GM23338 (cell line): ENCODE measurements at regions not wholly inside any gene's neighbourhood (a gene's known extent, or its start where the extent isn't known, plus 50 kb on each side); places are given as distances from the start of the nearest gene placed in this dataset.

Experiments used
- ATAC-seq: fragments of 200-7000 bp; cut with Tn5 transposase; 3 replicates; pipeline ENCODE4 v1.9.1; 2020
- DNase-seq: peaks from one replicate; pipeline ENCODE4 v3.0.0-alpha.2; 2015; ENCODE audit warnings: low spot score
- H2AFZ ChIP-seq: fragments of 200-600 bp; sonication (generic); 2 replicates; pipeline ENCODE4 v1.8.0; 2016; ENCODE audit warnings: antibody characterized with exemption, mild to moderate bottlenecking, moderate library complexity
- H3F3A ChIP-seq: fragments of 200-600 bp; sonication (generic); replicated peaks from 2 replicates; pipeline ENCODE4 v1.8.0; 2017; ENCODE audit warnings: antibody characterized with exemption, mixed run types, low read depth
- H3K27ac ChIP-seq: fragments of 200-600 bp; sonication (generic); 2 replicates; pipeline ENCODE4 v1.6.1; 2016; ENCODE audit warnings: low read depth
- H3K27me3 ChIP-seq: fragments of 200-600 bp; sonication (generic); 2 replicates; pipeline ENCODE4 v1.8.0; 2016; ENCODE audit warnings: mild to moderate bottlenecking, mixed run types, moderate library complexity; ENCODE audit not compliant: insufficient read depth
- H3K36me3 ChIP-seq: fragments of 200-600 bp; sonication (generic); 2 replicates; pipeline ENCODE4 v1.8.0; 2016; ENCODE audit warnings: mild to moderate bottlenecking; ENCODE audit not compliant: insufficient read depth
- H3K4me1 ChIP-seq: fragments of 200-600 bp; sonication (generic); 2 replicates; pipeline ENCODE4 v1.8.0; 2016; ENCODE audit warnings: mild to moderate bottlenecking, moderate library complexity; ENCODE audit not compliant: insufficient read depth
- H3K4me2 ChIP-seq: fragments of 200-600 bp; sonication (generic); 2 replicates; pipeline ENCODE4 v1.7.1; 2017; ENCODE audit warnings: mixed run types
- H3K4me3 ChIP-seq: fragments of 200-600 bp; sonication (generic); 2 replicates; pipeline ENCODE4 v1.6.1; 2016; ENCODE audit warnings: mixed run types
- H3K79me2 ChIP-seq: fragments of 200-600 bp; sonication (generic); replicated peaks from 2 replicates; pipeline ENCODE4 v1.8.0; 2017; ENCODE audit warnings: mild to moderate bottlenecking; ENCODE audit not compliant: insufficient read depth
- H3K9me2 ChIP-seq: fragments of 200-600 bp; sonication (generic); 2 replicates; pipeline ENCODE4 v1.8.0; 2017; ENCODE audit not compliant: insufficient read depth
- H4K20me1 ChIP-seq: fragments of 200-600 bp; sonication (generic); replicated peaks from 2 replicates; pipeline ENCODE4 v1.8.0; 2017; ENCODE audit warnings: mild to moderate bottlenecking; ENCODE audit not compliant: insufficient read depth
- H3K27ac Mint-ChIP-seq: 2 replicates; pipeline ENCODE4 v1.8.0; 2020; ENCODE audit warnings: inconsistent platforms, mild to moderate bottlenecking, moderate library complexity, mixed read lengths
- H3K27me3 Mint-ChIP-seq: 3 replicates; pipeline ENCODE4 v1.8.0; 2022; ENCODE audit warnings: low read depth, mild to moderate bottlenecking, moderate library complexity, mixed read lengths, inconsistent platforms; ENCODE audit not compliant: insufficient read depth, poor library complexity
- H3K36me3 Mint-ChIP-seq: 3 replicates; pipeline ENCODE4 v1.8.0; 2021; ENCODE audit warnings: low read depth, mild to moderate bottlenecking, inconsistent platforms, moderate library complexity, mixed read lengths
- H3K4me1 Mint-ChIP-seq: 3 replicates; pipeline ENCODE4 v1.8.0; 2020; ENCODE audit warnings: mild to moderate bottlenecking, inconsistent platforms, mixed read lengths
- H3K4me3 Mint-ChIP-seq: 3 replicates; pipeline ENCODE4 v1.8.0; 2021; ENCODE audit warnings: moderate library complexity, mild to moderate bottlenecking, inconsistent platforms, mixed read lengths
- H3K9me3 Mint-ChIP-seq: 3 replicates; pipeline ENCODE4 v1.8.0; 2020; ENCODE audit warnings: moderate library complexity, mild to moderate bottlenecking, inconsistent platforms, mixed read lengths
- CREB1 ChIP-seq: fragments of 250-450 bp; sonication (Bioruptor Pico); IDR thresholded peaks from 2 replicates; pipeline ENCODE4 v1.5.0; 2020; ENCODE audit warnings: low read depth, mild to moderate bottlenecking, moderate library complexity
- EZH2 ChIP-seq: fragments of 200-600 bp; sonication (generic); IDR thresholded peaks from one replicate; pipeline ENCODE4 v1.8.0; 2017; ENCODE audit warnings: antibody characterized with exemption, mild to moderate bottlenecking, low read depth; ENCODE audit not compliant: unreplicated experiment
- EZH2phosphoT487 ChIP-seq: fragments of 200-600 bp; sonication (generic); IDR thresholded peaks from one replicate; pipeline ENCODE4 v1.8.1; 2018; ENCODE audit warnings: antibody characterized with exemption; ENCODE audit not compliant: unreplicated experiment
- JUNB ChIP-seq: IDR thresholded peaks from one replicate; pipeline ENCODE4 v1.6.1; 2016; ENCODE audit warnings: antibody characterized with exemption; ENCODE audit not compliant: unreplicated experiment
- NANOG ChIP-seq: IDR thresholded peaks from 2 replicates; pipeline ENCODE4 v1.6.1; 2016; ENCODE audit warnings: antibody characterized with exemption, borderline replicate concordance
- POLR2AphosphoS5 ChIP-seq: IDR thresholded peaks from 2 replicates; pipeline ENCODE4 v1.6.1; 2016; ENCODE audit warnings: antibody characterized with exemption, low read depth
- REST ChIP-seq: IDR thresholded peaks from one replicate; pipeline ENCODE4 v1.6.1; 2018; ENCODE audit warnings: antibody characterized with exemption; ENCODE audit not compliant: unreplicated experiment
- STAT1 ChIP-seq: IDR thresholded peaks from one replicate; pipeline ENCODE4 v1.6.1; 2016; ENCODE audit warnings: antibody characterized with exemption; ENCODE audit not compliant: unreplicated experiment
- ZNF114 ChIP-seq: fragments of 250-450 bp; sonication (Bioruptor Pico); IDR thresholded peaks from 2 replicates; pipeline ENCODE4 v1.5.0; 2020; ENCODE audit warnings: mild to moderate bottlenecking, moderate library complexity
- ZNF331 ChIP-seq: fragments of 250-450 bp; sonication (Bioruptor Pico); IDR thresholded peaks from 2 replicates; pipeline ENCODE4 v1.5.0; 2020; ENCODE audit warnings: low read depth, mild to moderate bottlenecking, moderate library complexity
- TF ChIP-seq, protein P1 (sequence below), 2 experiments: fragments of 200-600 bp in 1 of 2; sonication (generic) in 1 of 2; conservative IDR thresholded peaks; 2 replicates each; pipeline versions ENCODE4 v1.5.1 to v1.6.1; 2016 to 2017; ENCODE audit warnings: antibody characterized with exemption in 2 of 2, low read depth in 2 of 2, mild to moderate bottlenecking in 2 of 2, moderate library complexity in 1 of 2
- TF ChIP-seq, protein P2 (sequence below): fragments of 250-450 bp; sonication (Bioruptor Pico); IDR thresholded peaks from 2 replicates; pipeline ENCODE4 v1.5.0; 2020; ENCODE audit warnings: mild to moderate bottlenecking, moderate library complexity
- TF ChIP-seq, protein P3 (sequence below): IDR thresholded peaks from 2 replicates; pipeline ENCODE4 v1.6.1; 2016; ENCODE audit warnings: antibody characterized with exemption

- TF ChIP-seq REST (no peak), POLR2AphosphoS5 (no peak)
Observed at GRCh38 chr16:85989863-85990643, 91.1 kb downstream of the IRF8 start (continued).

DNA sequence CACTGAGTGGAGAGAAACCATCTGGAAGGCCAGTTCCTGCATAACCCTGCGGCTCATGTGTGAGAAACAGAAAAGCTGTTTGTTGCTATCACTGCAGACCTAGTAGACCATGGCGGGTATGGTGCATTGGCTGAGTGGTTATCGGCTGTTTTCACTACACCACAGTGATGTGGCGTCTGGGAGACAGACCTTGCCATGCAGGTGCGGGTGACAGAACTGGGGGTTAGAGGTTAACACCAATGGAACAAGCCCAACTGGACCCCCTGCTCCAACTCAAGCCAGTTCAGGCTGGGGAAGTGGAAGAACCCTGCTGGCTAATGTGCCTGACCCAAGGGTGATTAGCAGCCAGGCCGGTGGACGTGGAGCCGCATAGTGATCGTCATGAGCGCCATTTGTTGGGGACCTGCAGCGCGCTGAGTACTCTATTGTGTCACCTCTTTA is 91.9 kb downstream of the IRF8 start:
- Mint-ChIP-seq H3K4me3 (no peak overlapping the region), H3K27ac (no peak overlapping the region), H3K36me3 (no peaks in the 10 kb centered on the region), H3K4me1 (no peaks in the 10 kb centered on the region), H3K9me3 (no peaks in the 10 kb centered on the region), H3K27me3 (no peaks in the 10 kb centered on the region)
- no peaks in the 10 kb centered on the region for H3K27me3 ChIP-seq
- no peaks in the 10 kb centered on the region for H4K20me1 ChIP-seq
- no peak overlapping the region for H2AFZ ChIP-seq
- no peak for ATAC-seq
- no peaks in the 10 kb centered on the region for H3K79me2 ChIP-seq
- no peaks in the 10 kb centered on the region for H3K4me1 ChIP-seq
- no peak overlapping the region for H3K27ac ChIP-seq
- H3K4me3 ChIP-seq = no peak overlapping the region
- H3K4me2 ChIP-seq = no peak overlapping the region
- H3K36me3 ChIP-seq = no peaks in the 10 kb centered on the region
- no peaks in the 10 kb centered on the region for H3K9me2 ChIP-seq
- no peaks in the 10 kb centered on the region for H3F3A ChIP-seq
- no peak for DNase-seq
- TF ChIP-seq STAT1 = no peak
- TF ChIP-seq ZNF331 (CRISPR knock-in tag) = no peak
- TF ChIP-seq JUNB = no peak
- TF ChIP-seq POLR2AphosphoS5 = no peak
- no peak for TF ChIP-seq ZNF114
- TF ChIP-seq, protein P1, sequence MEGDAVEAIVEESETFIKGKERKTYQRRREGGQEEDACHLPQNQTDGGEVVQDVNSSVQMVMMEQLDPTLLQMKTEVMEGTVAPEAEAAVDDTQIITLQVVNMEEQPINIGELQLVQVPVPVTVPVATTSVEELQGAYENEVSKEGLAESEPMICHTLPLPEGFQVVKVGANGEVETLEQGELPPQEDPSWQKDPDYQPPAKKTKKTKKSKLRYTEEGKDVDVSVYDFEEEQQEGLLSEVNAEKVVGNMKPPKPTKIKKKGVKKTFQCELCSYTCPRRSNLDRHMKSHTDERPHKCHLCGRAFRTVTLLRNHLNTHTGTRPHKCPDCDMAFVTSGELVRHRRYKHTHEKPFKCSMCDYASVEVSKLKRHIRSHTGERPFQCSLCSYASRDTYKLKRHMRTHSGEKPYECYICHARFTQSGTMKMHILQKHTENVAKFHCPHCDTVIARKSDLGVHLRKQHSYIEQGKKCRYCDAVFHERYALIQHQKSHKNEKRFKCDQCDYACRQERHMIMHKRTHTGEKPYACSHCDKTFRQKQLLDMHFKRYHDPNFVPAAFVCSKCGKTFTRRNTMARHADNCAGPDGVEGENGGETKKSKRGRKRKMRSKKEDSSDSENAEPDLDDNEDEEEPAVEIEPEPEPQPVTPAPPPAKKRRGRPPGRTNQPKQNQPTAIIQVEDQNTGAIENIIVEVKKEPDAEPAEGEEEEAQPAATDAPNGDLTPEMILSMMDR (conservative IDR thresholded peaks at IDR 0.05; ENCODE audit: low read depth in 2 of 2) = no peak
- no peak for TF ChIP-seq CREB1
- TF ChIP-seq, protein P2, sequence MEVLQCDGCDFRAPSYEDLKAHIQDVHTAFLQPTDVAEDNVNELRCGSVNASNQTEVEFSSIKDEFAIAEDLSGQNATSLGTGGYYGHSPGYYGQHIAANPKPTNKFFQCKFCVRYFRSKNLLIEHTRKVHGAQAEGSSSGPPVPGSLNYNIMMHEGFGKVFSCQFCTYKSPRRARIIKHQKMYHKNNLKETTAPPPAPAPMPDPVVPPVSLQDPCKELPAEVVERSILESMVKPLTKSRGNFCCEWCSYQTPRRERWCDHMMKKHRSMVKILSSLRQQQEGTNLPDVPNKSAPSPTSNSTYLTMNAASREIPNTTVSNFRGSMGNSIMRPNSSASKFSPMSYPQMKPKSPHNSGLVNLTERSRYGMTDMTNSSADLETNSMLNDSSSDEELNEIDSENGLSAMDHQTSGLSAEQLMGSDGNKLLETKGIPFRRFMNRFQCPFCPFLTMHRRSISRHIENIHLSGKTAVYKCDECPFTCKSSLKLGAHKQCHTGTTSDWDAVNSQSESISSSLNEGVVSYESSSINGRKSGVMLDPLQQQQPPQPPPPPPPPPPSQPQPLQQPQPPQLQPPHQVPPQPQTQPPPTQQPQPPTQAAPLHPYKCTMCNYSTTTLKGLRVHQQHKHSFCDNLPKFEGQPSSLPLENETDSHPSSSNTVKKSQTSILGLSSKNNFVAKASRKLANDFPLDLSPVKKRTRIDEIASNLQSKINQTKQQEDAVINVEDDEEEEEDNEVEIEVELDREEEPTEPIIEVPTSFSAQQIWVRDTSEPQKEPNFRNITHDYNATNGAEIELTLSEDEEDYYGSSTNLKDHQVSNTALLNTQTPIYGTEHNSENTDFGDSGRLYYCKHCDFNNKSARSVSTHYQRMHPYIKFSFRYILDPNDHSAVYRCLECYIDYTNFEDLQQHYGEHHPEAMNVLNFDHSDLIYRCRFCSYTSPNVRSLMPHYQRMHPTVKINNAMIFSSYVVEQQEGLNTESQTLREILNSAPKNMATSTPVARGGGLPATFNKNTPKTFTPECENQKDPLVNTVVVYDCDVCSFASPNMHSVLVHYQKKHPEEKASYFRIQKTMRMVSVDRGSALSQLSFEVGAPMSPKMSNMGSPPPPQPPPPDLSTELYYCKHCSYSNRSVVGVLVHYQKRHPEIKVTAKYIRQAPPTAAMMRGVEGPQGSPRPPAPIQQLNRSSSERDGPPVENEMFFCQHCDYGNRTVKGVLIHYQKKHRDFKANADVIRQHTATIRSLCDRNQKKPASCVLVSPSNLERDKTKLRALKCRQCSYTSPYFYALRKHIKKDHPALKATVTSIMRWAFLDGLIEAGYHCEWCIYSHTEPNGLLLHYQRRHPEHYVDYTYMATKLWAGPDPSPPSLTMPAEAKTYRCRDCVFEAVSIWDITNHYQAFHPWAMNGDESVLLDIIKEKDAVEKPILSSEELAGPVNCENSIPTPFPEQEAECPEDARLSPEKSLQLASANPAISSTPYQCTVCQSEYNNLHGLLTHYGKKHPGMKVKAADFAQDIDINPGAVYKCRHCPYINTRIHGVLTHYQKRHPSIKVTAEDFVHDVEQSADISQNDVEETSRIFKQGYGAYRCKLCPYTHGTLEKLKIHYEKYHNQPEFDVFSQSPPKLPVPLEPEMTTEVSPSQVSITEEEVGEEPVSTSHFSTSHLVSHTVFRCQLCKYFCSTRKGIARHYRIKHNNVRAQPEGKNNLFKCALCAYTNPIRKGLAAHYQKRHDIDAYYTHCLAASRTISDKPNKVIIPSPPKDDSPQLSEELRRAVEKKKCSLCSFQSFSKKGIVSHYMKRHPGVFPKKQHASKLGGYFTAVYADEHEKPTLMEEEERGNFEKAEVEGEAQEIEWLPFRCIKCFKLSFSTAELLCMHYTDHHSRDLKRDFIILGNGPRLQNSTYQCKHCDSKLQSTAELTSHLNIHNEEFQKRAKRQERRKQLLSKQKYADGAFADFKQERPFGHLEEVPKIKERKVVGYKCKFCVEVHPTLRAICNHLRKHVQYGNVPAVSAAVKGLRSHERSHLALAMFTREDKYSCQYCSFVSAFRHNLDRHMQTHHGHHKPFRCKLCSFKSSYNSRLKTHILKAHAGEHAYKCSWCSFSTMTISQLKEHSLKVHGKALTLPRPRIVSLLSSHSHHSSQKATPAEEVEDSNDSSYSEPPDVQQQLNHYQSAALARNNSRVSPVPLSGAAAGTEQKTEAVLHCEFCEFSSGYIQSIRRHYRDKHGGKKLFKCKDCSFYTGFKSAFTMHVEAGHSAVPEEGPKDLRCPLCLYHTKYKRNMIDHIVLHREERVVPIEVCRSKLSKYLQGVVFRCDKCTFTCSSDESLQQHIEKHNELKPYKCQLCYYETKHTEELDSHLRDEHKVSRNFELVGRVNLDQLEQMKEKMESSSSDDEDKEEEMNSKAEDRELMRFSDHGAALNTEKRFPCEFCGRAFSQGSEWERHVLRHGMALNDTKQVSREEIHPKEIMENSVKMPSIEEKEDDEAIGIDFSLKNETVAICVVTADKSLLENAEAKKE (CRISPR knock-in tag) = no peak
- no peak for TF ChIP-seq NANOG
- no peak for TF ChIP-seq EZH2phosphoT487
- TF ChIP-seq, protein P3, sequence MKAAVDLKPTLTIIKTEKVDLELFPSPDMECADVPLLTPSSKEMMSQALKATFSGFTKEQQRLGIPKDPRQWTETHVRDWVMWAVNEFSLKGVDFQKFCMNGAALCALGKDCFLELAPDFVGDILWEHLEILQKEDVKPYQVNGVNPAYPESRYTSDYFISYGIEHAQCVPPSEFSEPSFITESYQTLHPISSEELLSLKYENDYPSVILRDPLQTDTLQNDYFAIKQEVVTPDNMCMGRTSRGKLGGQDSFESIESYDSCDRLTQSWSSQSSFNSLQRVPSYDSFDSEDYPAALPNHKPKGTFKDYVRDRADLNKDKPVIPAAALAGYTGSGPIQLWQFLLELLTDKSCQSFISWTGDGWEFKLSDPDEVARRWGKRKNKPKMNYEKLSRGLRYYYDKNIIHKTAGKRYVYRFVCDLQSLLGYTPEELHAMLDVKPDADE = no peak
- TF ChIP-seq EZH2 = no peak
